SH-SY5Y (cell line): ENCODE measurements at regions not wholly inside any gene's neighbourhood (a gene's known extent, or its start where the extent isn't known, plus 50 kb on each side); places are given as distances from the start of the nearest gene placed in this dataset.

Experiments
- GATA2 ChIP-seq: IDR thresholded peaks from 2 replicates; pipeline ENCODE4 v1.6.1; 2011; ENCODE audit warnings: mild to moderate bottlenecking, low read depth, low read length
- GATA3 ChIP-seq: IDR thresholded peaks from 2 replicates; pipeline ENCODE4 v1.6.1; 2011; ENCODE audit warnings: low read depth, mild to moderate bottlenecking, low read length, moderate library complexity

DNA sequence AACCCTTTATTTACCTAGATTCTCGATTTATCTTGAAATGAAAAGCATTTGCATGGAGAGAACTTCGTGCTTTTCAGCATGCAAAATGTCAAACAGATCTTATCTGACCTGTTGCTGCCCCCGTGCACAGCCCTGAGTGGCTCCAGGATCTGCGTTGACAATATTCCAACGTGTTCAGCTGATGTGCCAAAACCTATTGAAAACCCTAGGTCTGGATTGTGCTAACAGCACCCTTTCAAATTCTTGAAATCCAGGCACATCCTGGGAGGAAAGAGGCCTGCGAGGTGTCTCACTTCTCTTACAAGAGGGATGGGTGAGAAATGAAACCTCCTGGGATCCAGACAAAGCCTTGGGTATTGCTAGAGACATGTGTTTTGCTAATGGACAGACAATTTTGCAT lies 231.8 kb downstream of the MAP2K4 start:
- TF ChIP-seq GATA2 (no peak), GATA3 (no peak)
